GM12875 (cell line): ENCODE measurements at regions not wholly inside any gene's neighbourhood (a gene's known extent, or its start where the extent isn't known, plus 50 kb on each side); places are given as distances from the start of the nearest gene placed in this dataset.

Source experiments
- H3K4me3 ChIP-seq: one replicate; pipeline ENCODE4 v1.5.1; 2011; ENCODE audit warnings: low read depth, low read length, control low read depth
- TF ChIP-seq, protein P1 (sequence below): IDR thresholded peaks from 2 replicates; pipeline ENCODE4 v1.5.1; 2011; ENCODE audit warnings: low read depth, mild to moderate bottlenecking, control low read depth, inconsistent platforms, low read length, moderate library complexity, borderline replicate concordance; ENCODE audit not compliant: insufficient read depth

- TF ChIP-seq, protein P1, sequence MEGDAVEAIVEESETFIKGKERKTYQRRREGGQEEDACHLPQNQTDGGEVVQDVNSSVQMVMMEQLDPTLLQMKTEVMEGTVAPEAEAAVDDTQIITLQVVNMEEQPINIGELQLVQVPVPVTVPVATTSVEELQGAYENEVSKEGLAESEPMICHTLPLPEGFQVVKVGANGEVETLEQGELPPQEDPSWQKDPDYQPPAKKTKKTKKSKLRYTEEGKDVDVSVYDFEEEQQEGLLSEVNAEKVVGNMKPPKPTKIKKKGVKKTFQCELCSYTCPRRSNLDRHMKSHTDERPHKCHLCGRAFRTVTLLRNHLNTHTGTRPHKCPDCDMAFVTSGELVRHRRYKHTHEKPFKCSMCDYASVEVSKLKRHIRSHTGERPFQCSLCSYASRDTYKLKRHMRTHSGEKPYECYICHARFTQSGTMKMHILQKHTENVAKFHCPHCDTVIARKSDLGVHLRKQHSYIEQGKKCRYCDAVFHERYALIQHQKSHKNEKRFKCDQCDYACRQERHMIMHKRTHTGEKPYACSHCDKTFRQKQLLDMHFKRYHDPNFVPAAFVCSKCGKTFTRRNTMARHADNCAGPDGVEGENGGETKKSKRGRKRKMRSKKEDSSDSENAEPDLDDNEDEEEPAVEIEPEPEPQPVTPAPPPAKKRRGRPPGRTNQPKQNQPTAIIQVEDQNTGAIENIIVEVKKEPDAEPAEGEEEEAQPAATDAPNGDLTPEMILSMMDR: no peak
- no peak overlapping the region for H3K4me3 ChIP-seq
These were observed 154.0 kb upstream of the DIO3 start for GRCh38 chr14:101407328-101407727.

DNA sequence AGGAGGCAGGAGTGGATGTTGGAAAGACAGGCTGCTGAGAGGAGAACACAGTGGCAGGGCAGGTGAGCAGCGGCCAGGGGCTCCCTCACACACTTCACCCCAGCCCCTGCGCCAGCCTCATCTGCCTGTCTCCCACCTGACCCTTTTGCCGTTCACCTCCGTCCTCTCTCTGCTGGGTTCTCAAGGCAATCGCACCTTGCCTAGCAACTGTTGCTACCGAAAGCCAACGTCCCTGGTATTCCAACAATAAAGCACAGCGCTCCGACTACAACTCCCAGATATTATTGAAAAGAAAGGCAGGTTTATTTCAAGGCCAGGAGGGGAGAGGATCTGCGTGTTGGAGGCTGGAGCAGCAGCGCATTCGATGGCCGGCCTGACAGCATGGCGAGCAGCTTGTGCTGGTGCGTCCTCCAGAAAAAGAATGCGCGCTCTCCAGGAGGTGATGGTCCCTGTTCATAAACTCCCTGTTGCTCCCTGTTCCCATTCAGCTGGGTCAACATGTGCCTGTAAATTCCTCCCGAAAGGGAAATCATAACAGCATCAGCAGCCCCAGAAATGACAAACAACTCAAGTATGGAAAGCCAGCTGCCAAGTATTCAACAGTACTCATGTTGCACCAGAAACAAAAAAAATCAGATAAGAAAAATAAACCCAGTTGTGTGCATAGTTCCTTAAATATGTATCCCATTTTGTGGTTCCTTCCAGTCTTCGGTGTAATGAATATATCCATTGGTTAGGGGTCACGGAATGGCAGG lies 153.0 kb upstream of the DIO3 start:
- TF ChIP-seq, protein P1: no peak
- no peak overlapping the region for H3K4me3 ChIP-seq

GRCh38 chr14:101409006-101409543 lies 152.2 kb upstream of the DIO3 start:
- no peak overlapping the region for H3K4me3 ChIP-seq
- TF ChIP-seq, protein P1: no peak

DNA sequence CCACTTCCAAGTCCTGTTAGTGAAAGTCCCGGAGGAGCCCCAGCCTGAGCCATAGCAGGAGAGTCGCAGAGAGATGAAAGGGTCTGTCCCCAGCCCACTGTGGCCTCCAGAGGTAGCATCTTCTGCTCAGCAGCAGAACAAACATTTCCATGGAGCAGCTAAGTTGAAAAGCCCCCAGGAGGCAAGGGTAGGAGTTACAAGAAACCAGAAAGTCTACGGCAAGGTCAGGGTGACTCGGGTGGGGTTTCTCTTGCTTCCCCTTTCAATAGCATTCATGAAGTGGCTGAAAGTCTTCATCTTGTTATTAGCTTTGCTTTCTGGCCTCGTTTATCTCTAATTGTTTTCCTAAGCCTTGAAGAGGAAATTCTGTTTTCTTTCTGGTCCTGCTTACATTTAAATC lies 151.2 kb upstream of the DIO3 start:
- TF ChIP-seq, protein P1: no peak
- no peak overlapping the region for H3K4me3 ChIP-seq

DNA sequence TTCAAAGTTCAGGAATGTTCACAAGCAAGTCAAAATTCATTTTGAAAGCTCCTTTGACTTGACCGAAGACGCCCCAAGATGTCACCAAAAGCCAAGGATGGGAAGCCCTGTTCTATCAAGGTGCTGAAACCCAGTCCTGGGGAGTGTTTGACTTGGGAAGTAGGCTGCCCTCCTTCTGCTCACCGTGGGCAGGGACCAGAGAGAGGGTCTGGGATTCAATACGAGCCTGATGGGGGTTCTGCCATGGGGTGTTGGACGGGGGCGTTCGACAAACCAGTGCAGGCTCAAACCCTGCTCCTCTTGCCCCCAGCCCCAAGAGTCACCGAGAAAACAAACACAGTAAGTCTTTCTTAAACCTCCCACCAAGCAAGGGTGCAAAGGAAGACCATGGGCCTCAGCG lies 150.1 kb upstream of the DIO3 start:
- H3K4me3 ChIP-seq: no peak overlapping the region
- TF ChIP-seq, protein P1: no peak

DNA sequence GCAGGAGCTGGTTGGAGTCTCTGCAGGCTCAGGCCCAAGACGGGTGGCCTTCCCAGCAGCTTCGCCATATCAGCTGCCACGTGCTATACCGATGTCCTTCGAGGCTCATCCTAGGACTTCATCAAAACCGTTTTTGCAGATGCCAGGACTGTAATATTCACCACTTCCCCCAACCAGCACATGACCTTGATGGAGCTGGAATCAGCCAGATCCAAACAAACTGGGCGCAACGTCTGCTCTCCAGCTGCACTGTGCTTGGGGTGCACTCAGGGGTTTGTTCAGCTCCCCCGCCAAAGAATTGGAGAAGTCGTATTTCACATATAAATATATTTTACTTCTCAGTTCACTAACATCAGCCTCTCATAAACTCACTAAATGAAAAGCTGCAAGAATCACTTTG lies 149.5 kb upstream of the DIO3 start:
- TF ChIP-seq, protein P1: no peak
- H3K4me3 ChIP-seq: no peak overlapping the region

GRCh38 chr14:101412739-101413138 lies 148.6 kb upstream of the DIO3 start:
- H3K4me3 ChIP-seq: no peak overlapping the region
- TF ChIP-seq, protein P1: no peak
